Heart left ventricle (tissue), 13 donors: ENCODE measurements at regions not wholly inside any gene's neighbourhood (a gene's known extent, or its start where the extent isn't known, plus 50 kb on each side); places are given as distances from the start of the nearest gene placed in this dataset.

Experiments
- CTCF ChIP-seq, 12 donors: fragments of 200-600 bp; sonication (generic) in 4 of 12; IDR thresholded peaks; one replicate each; pipeline versions ENCODE4 v1.5.0 to v1.8.0; 2018 to 2022; ENCODE audit warnings: antibody characterized with exemption in 12 of 12, mild to moderate bottlenecking in 5 of 12
- POLR2A ChIP-seq, 2 donors: fragments of 450-650 bp; IDR thresholded peaks; one replicate each; pipeline ENCODE4 v1.6.1; 2017; ENCODE audit warnings: antibody characterized with exemption in 2 of 2, mild to moderate bottlenecking in 2 of 2, moderate library complexity in 2 of 2
- donor health status: ischemic (EF 13 %, LVEDD 7.1; RV severe dilation, severe dysfunction).
- donor health status: DM: no; HTN: yes; CAD: no.
- donor health status: DM: no; HTN: no; CAD: no.
- donor health status: ischemic (EF 25% LVEDD 6.9; RV normal size, moderate dysfunction).
- donor health status: ischemic (EF 25% LVEDD 5.7; RV mildly dilated, moderate dysfunction).
- donor health status: ischemic (EF 35%, LVEDD 5.7; RV mildly dilated, moderate dysfunction).
- donor health status: nonischemic (EF 11% LVEDD 7.7; RV severe dilation, severe dysfunction).
- donor health status: DM: yes; HTN: yes; CAD: no.
- donor health status: PGD.
- donor health status: ischemic (EF 29% LVEDD 5.4; RV normal size, mild dysfunction).
- donor health status: nonischemic (EF 23%, LVEDD 6.1; RV moderate dilation, normal function).

DNA sequence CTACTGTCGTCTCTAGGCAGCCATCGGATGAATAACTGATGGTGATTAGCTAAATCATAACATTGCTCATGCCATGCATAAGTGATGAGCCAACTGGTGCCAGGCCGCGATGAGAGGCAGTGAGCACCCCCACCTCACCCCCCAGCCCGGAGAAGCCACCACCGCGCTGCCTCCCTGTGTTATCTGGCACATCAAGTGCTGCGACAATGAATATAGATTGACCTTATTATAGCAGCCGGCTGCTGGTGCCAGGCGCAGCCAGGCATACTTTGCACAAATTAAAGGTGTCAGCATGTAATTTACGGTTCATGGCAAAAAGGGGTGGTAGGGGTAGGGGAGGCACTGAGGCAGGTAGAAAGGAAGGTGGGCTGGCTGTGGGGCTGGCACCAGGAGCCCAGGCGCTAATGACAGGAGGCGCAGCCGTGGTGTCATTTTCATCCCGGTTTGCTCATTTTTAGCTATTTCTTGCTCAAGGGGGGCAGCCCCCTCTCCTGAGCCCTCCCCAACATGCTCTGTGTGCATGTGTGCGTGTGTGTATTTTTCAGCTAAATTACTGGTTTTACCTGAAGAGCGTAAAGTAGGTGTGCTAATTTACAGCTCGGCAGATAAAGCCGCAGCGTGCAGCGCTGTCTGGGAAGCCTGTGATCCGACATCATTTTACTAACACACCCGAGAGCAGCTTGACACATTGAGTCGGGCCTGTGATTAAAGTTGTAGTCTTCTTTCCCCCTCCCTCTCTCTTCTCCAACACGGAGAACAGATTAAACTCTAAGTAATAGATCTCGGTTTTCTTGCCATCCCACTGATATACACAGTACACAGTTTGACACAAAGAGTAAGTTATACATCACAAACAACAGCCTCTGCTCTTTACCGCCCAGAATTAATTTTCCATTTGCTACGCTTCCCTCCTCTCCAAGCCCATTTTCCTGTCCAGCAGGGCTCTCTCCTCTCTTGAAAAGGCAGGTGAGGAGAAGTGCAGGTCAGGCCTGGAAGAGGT is 212.3 kb downstream of the RPLP1 start:
- no peak for TF ChIP-seq CTCF (IDR thresholded peaks at IDR 0.05)
- no peak for TF ChIP-seq POLR2A (IDR thresholded peaks at IDR 0.05)
